HEK293T (cell line): ENCODE measurements at regions not wholly inside any gene's neighbourhood (a gene's known extent, or its start where the extent isn't known, plus 50 kb on each side); places are given as distances from the start of the nearest gene placed in this dataset.

Source experiments
- ARNT ChIP-seq: fragments of 450-650 bp; IDR thresholded peaks from 2 replicates; pipeline ENCODE4 v1.6.1; 2017; ENCODE audit warnings: mild to moderate bottlenecking
- CTBP1 ChIP-seq: fragments of 450-650 bp; IDR thresholded peaks from 2 replicates; pipeline ENCODE4 v1.6.1; 2016; ENCODE audit warnings: borderline replicate concordance
- ELF4 ChIP-seq: fragments of 450-650 bp; IDR thresholded peaks from 2 replicates; pipeline ENCODE4 v1.6.1; 2017; ENCODE audit warnings: antibody characterized with exemption
- FOXA1 ChIP-seq: fragments of 450-650 bp; IDR thresholded peaks from 2 replicates; pipeline ENCODE4 v1.6.1; 2016; ENCODE audit warnings: mild to moderate bottlenecking
- FOXM1 ChIP-seq: fragments of 450-650 bp; IDR thresholded peaks from 2 replicates; pipeline ENCODE4 v1.6.1; 2017; ENCODE audit warnings: mild to moderate bottlenecking, borderline replicate concordance
- NFRKB ChIP-seq: fragments of 450-650 bp; IDR thresholded peaks from 2 replicates; pipeline ENCODE4 v1.6.1; 2016; ENCODE audit warnings: mild to moderate bottlenecking, moderate library complexity
- SUZ12 ChIP-seq: fragments of 450-650 bp; IDR thresholded peaks from 2 replicates; pipeline ENCODE4 v1.6.1; 2016; ENCODE audit warnings: mild to moderate bottlenecking

DNA sequence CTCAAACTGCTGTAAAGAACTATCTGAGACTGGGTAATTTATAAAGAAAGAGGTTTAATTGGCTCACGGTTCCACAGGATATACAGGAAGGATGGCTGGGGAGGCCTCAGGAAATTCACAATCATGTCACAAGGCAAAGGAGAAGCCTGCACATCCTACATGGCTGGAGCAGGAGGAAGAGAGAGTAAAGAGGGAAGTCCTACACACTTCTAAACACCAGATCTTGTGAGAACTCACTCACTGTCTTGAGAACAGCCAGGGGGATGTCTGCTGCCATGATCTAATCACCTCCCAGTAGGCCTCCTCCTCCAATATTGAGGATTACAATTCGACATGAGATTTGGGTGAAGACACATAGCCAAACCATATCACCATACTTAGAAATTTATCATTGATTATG is 1307.0 kb upstream of the GJE1 start:
- TF ChIP-seq FOXM1 (no peak), CTBP1 (no peak), ELF4 (no peak), ARNT (no peak), NFRKB (no peak), FOXA1 (no peak), SUZ12 (no peak)
